ENCODE measurements at regions not wholly inside any gene's neighbourhood (a gene's known extent, or its start where the extent isn't known, plus 50 kb on each side); places are given as distances from the start of the nearest gene placed in this dataset.

- Histone ChIP-seq H3K36me3 (ENCODE audit: control insufficient read depth in 5 of 5, insufficient read depth in 5 of 5, low read length in 5 of 5) (no peaks in the 10 kb centered on the region), H3K27ac (ENCODE audit: low read depth, low read length) (no peak overlapping the region), H3K4me1 (ENCODE audit: control insufficient read depth in 5 of 5, insufficient read depth in 5 of 5, low read length in 5 of 5) (no peaks in the 10 kb centered on the region), H3K9ac (ENCODE audit: low read length in 5 of 5) (no peak overlapping the region), H3K4me3 (ENCODE audit: low read depth in 1 of 5, low read length in 5 of 5) (no peak overlapping the region), H3K9me3 (ENCODE audit: control insufficient read depth in 5 of 5, low read length in 5 of 5) (peaks cover 5 to 15% (median 8%) of the 10 kb centered on the region in 5 donors), H3K27me3 (ENCODE audit: control insufficient read depth in 5 of 5, insufficient read depth in 4 of 5, low read length in 5 of 5) (no peaks in the 10 kb centered on the region)
Observed at GRCh38 chr14:99057576-99058083, 214.4 kb downstream of the BCL11B start.

- H3K9ac ChIP-seq (ENCODE audit: low read length in 5 of 5): no peak overlapping the region
- no peak overlapping the region for H3K4me3 ChIP-seq (ENCODE audit: low read depth in 1 of 5, low read length in 5 of 5)
- H3K36me3 ChIP-seq (ENCODE audit: control insufficient read depth in 5 of 5, insufficient read depth in 5 of 5, low read length in 5 of 5): no peaks in the 10 kb centered on the region
- peaks cover 0 to 6% (median under 1%) of the 10 kb centered on the region in 5 donors for H3K9me3 ChIP-seq (ENCODE audit: control insufficient read depth in 5 of 5, low read length in 5 of 5)
- no peak overlapping the region for H3K27ac ChIP-seq (ENCODE audit: low read depth, low read length)
- no peaks in the 10 kb centered on the region for H3K4me1 ChIP-seq (ENCODE audit: control insufficient read depth in 5 of 5, insufficient read depth in 5 of 5, low read length in 5 of 5)
- H3K27me3 ChIP-seq (ENCODE audit: control insufficient read depth in 5 of 5, insufficient read depth in 4 of 5, low read length in 5 of 5): no peaks in the 10 kb centered on the region
Observed at GRCh38 chr14:99058542-99058941, 213.5 kb downstream of the BCL11B start.

GRCh38 chr14:99062216-99062615 lies 209.8 kb downstream of the BCL11B start:
- Histone ChIP-seq H3K27me3 (ENCODE audit: control insufficient read depth in 5 of 5, insufficient read depth in 4 of 5, low read length in 5 of 5) (no peaks in the 10 kb centered on the region), H3K9ac (ENCODE audit: low read length in 5 of 5) (no peak overlapping the region), H3K9me3 (ENCODE audit: control insufficient read depth in 5 of 5, low read length in 5 of 5) (no peaks in the 10 kb centered on the region), H3K4me3 (ENCODE audit: low read depth in 1 of 5, low read length in 5 of 5) (no peak overlapping the region), H3K27ac (ENCODE audit: low read depth, low read length) (no peak overlapping the region), H3K36me3 (ENCODE audit: control insufficient read depth in 5 of 5, insufficient read depth in 5 of 5, low read length in 5 of 5) (no peaks in the 10 kb centered on the region), H3K4me1 (ENCODE audit: control insufficient read depth in 5 of 5, insufficient read depth in 5 of 5, low read length in 5 of 5) (peaks cover 0 to 5% (median 0%) of the 10 kb centered on the region in 5 donors)

GRCh38 chr14:99062772-99063418 lies 209.1 kb downstream of the BCL11B start:
- Histone ChIP-seq H3K4me3 (ENCODE audit: low read depth in 1 of 5, low read length in 5 of 5) (no peak overlapping the region), H3K27ac (ENCODE audit: low read depth, low read length) (no peak overlapping the region), H3K9me3 (ENCODE audit: control insufficient read depth in 5 of 5, low read length in 5 of 5) (no peaks in the 10 kb centered on the region)

GRCh38 chr14:99063620-99064225 lies 208.3 kb downstream of the BCL11B start:
- Histone ChIP-seq H3K4me3 (ENCODE audit: low read depth in 1 of 5, low read length in 5 of 5) (no peak overlapping the region), H3K4me1 (ENCODE audit: control insufficient read depth in 5 of 5, insufficient read depth in 5 of 5, low read length in 5 of 5) (peaks cover 0 to 5% (median 0%) of the 10 kb centered on the region in 5 donors), H3K9ac (ENCODE audit: low read length in 5 of 5) (no peak overlapping the region), H3K27me3 (ENCODE audit: control insufficient read depth in 5 of 5, insufficient read depth in 4 of 5, low read length in 5 of 5) (no peaks in the 10 kb centered on the region), H3K9me3 (ENCODE audit: control insufficient read depth in 5 of 5, low read length in 5 of 5) (no peaks in the 10 kb centered on the region), H3K36me3 (ENCODE audit: control insufficient read depth in 5 of 5, insufficient read depth in 5 of 5, low read length in 5 of 5) (no peaks in the 10 kb centered on the region), H3K27ac (ENCODE audit: low read depth, low read length) (no peak overlapping the region)

More at GRCh38 chr14:99062772-99063418, 209.1 kb downstream of the BCL11B start:
- Histone ChIP-seq H3K27me3 (ENCODE audit: control insufficient read depth in 5 of 5, insufficient read depth in 4 of 5, low read length in 5 of 5) (no peaks in the 10 kb centered on the region), H3K9ac (ENCODE audit: low read length in 5 of 5) (no peak overlapping the region), H3K4me1 (ENCODE audit: control insufficient read depth in 5 of 5, insufficient read depth in 5 of 5, low read length in 5 of 5) (peaks cover 0 to 5% (median 0%) of the 10 kb centered on the region in 5 donors), H3K36me3 (ENCODE audit: control insufficient read depth in 5 of 5, insufficient read depth in 5 of 5, low read length in 5 of 5) (no peaks in the 10 kb centered on the region)

GRCh38 chr14:99064262-99064954 lies 207.6 kb downstream of the BCL11B start:
- H3K4me1 ChIP-seq (ENCODE audit: control insufficient read depth in 5 of 5, insufficient read depth in 5 of 5, low read length in 5 of 5): peaks cover 0 to 5% (median 0%) of the 10 kb centered on the region in 5 donors
- no peak overlapping the region for H3K27ac ChIP-seq (ENCODE audit: low read depth, low read length)
- H3K27me3 ChIP-seq (ENCODE audit: control insufficient read depth in 5 of 5, insufficient read depth in 4 of 5, low read length in 5 of 5): no peaks in the 10 kb centered on the region
- H3K4me3 ChIP-seq (ENCODE audit: low read depth in 1 of 5, low read length in 5 of 5): no peak overlapping the region
- no peaks in the 10 kb centered on the region for H3K9me3 ChIP-seq (ENCODE audit: control insufficient read depth in 5 of 5, low read length in 5 of 5)
- no peaks in the 10 kb centered on the region for H3K36me3 ChIP-seq (ENCODE audit: control insufficient read depth in 5 of 5, insufficient read depth in 5 of 5, low read length in 5 of 5)
- H3K9ac ChIP-seq (ENCODE audit: low read length in 5 of 5): no peak overlapping the region

- Histone ChIP-seq H3K36me3 (ENCODE audit: control insufficient read depth in 5 of 5, insufficient read depth in 5 of 5, low read length in 5 of 5) (no peaks in the 10 kb centered on the region), H3K4me3 (ENCODE audit: low read depth in 1 of 5, low read length in 5 of 5) (no peak overlapping the region), H3K9me3 (ENCODE audit: control insufficient read depth in 5 of 5, low read length in 5 of 5) (peaks cover 0 to 1% (median 0%) of the 10 kb centered on the region in 5 donors), H3K27me3 (ENCODE audit: control insufficient read depth in 5 of 5, insufficient read depth in 4 of 5, low read length in 5 of 5) (no peaks in the 10 kb centered on the region), H3K4me1 (ENCODE audit: control insufficient read depth in 5 of 5, insufficient read depth in 5 of 5, low read length in 5 of 5) (peaks cover 0 to 5% (median 0%) of the 10 kb centered on the region in 5 donors), H3K27ac (ENCODE audit: low read depth, low read length) (no peak overlapping the region), H3K9ac (ENCODE audit: low read length in 5 of 5) (no peak overlapping the region)
Observed at GRCh38 chr14:99065551-99065950, 206.4 kb downstream of the BCL11B start.

- Histone ChIP-seq H3K4me3 (ENCODE audit: low read depth in 1 of 5, low read length in 5 of 5) (no peak overlapping the region), H3K27ac (ENCODE audit: low read depth, low read length) (no peak overlapping the region), H3K4me1 (ENCODE audit: control insufficient read depth in 5 of 5, insufficient read depth in 5 of 5, low read length in 5 of 5) (peaks cover 0 to 5% (median 0%) of the 10 kb centered on the region in 5 donors), H3K36me3 (ENCODE audit: control insufficient read depth in 5 of 5, insufficient read depth in 5 of 5, low read length in 5 of 5) (no peaks in the 10 kb centered on the region), H3K9me3 (ENCODE audit: control insufficient read depth in 5 of 5, low read length in 5 of 5) (peaks cover 2 to 9% (median 4%) of the 10 kb centered on the region in 5 donors), H3K27me3 (ENCODE audit: control insufficient read depth in 5 of 5, insufficient read depth in 4 of 5, low read length in 5 of 5) (no peaks in the 10 kb centered on the region), H3K9ac (ENCODE audit: low read length in 5 of 5) (no peak overlapping the region)
Observed at GRCh38 chr14:99066378-99066777, 205.6 kb downstream of the BCL11B start.

- H3K9me3 ChIP-seq (ENCODE audit: control insufficient read depth in 5 of 5, low read length in 5 of 5): peaks cover 2 to 10% (median 5%) of the 10 kb centered on the region in 5 donors
- no peaks in the 10 kb centered on the region for H3K36me3 ChIP-seq (ENCODE audit: control insufficient read depth in 5 of 5, insufficient read depth in 5 of 5, low read length in 5 of 5)
- H3K4me3 ChIP-seq (ENCODE audit: low read depth in 1 of 5, low read length in 5 of 5): no peak overlapping the region
- H3K4me1 ChIP-seq (ENCODE audit: control insufficient read depth in 5 of 5, insufficient read depth in 5 of 5, low read length in 5 of 5): peaks cover 0 to 5% (median 0%) of the 10 kb centered on the region in 5 donors
- no peaks in the 10 kb centered on the region for H3K27me3 ChIP-seq (ENCODE audit: control insufficient read depth in 5 of 5, insufficient read depth in 4 of 5, low read length in 5 of 5)
- no peak overlapping the region for H3K27ac ChIP-seq (ENCODE audit: low read depth, low read length)
- H3K9ac ChIP-seq (ENCODE audit: low read length in 5 of 5): no peak overlapping the region
Observed at GRCh38 chr14:99067141-99067920, 204.7 kb downstream of the BCL11B start.

Measured in subcutaneous abdominal adipose tissue (tissue), 5 donors.